ENCODE measurements at regions not wholly inside any gene's neighbourhood (a gene's known extent, or its start where the extent isn't known, plus 50 kb on each side); places are given as distances from the start of the nearest gene placed in this dataset.

DNA sequence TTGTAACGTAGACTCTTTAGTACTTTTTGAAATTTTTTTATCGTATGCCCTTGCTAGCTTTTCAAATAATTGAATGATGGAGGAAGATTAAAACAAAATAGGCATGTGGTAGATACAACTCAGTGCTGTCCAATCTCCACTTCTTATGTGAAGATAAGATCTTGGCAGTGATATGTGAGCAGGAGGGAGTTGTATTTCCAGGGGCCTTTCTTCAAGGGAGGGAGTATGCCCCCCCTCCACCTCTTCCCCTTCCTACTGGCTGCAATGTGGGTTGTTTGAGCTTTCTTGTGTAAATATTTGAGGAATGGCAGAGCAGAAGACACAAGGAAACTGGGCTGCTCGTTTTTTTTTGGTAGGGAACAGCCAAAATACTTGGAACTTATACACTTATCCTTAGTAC, 374.9 kb downstream of the PSAT1 start:
- Histone ChIP-seq H3K79me2 (ENCODE audit: control insufficient read depth, insufficient read depth, low read length) (no peaks in the 10 kb centered on the region), H3K27ac (ENCODE audit: insufficient read depth, low read depth, low read length) (no peak overlapping the region), H3K4me3 (replicated peaks in 1 of 3; ENCODE audit: insufficient read depth in 1 of 3, low read depth in 1 of 3, low read length in 3 of 3) (no peak overlapping the region), H3K36me3 (ENCODE audit: control insufficient read depth in 2 of 2, extremely low read depth in 1 of 2, insufficient read depth in 2 of 2, low read length in 2 of 2) (no peaks in the 10 kb centered on the region), H4K20me1 (replicated peaks; ENCODE audit: control insufficient read depth, extremely low read depth, insufficient read depth, low read length) (no peaks in the 10 kb centered on the region), H3K4me2 (ENCODE audit: insufficient read depth, low read length) (no peak overlapping the region), H3K9me1 (replicated peaks; ENCODE audit: control insufficient read depth, extremely low read depth, insufficient read depth, low read length) (no peaks in the 10 kb centered on the region), H3K27me3 (ENCODE audit: control insufficient read depth in 2 of 2, insufficient read depth in 2 of 2, low read length in 2 of 2) (no peaks in the 10 kb centered on the region), H3K9ac (replicated peaks; ENCODE audit: extremely low read depth, insufficient read depth, low read length) (no peak overlapping the region), H3K9me3 (replicated peaks; ENCODE audit: control insufficient read depth, insufficient read depth, low read length) (no peaks in the 10 kb centered on the region), H2AFZ (ENCODE audit: low read depth, low read length) (no peak overlapping the region), H3K4me1 (ENCODE audit: control insufficient read depth, extremely low read depth, insufficient read depth, low read length) (no peaks in the 10 kb centered on the region)
- no peak for DNase-seq (ENCODE audit: low read depth, low spot score)
- FAIRE-seq = no peak
- ChIA-PET CTCF (no interaction called here), POLR2A (no interaction called here)
- no TSS peak for BruUV-seq (replicated peaks)
- dilution Hi-C loops (cut with MboI; ENCODE audit: extremely low pct_ligation_motif_present, low sequenced_read_pairs) = no loop called here
- TF ChIP-seq GATA2 (IDR thresholded peaks at IDR 0.05; ENCODE audit: insufficient read depth, insufficient read length, low read depth, low read length) = no peak
- TF ChIP-seq, protein P1, sequence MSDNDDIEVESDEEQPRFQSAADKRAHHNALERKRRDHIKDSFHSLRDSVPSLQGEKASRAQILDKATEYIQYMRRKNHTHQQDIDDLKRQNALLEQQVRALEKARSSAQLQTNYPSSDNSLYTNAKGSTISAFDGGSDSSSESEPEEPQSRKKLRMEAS (IDR thresholded peaks at IDR 0.05; ENCODE audit: insufficient read depth, insufficient read length) = no peak
- TF ChIP-seq POLR2AphosphoS5 (IDR thresholded peaks at IDR 0.05; ENCODE audit: insufficient read depth, low read depth, low read length) = no peak
- TF ChIP-seq MYC (IDR thresholded peaks at IDR 0.05; ENCODE audit: low read depth, low read length) = no peak
- TF ChIP-seq FOS (IDR thresholded peaks at IDR 0.05; ENCODE audit: borderline replicate concordance, insufficient read depth, low read length) = no peak
- TF ChIP-seq EZH2 (IDR thresholded peaks at IDR 0.05; ENCODE audit: borderline replicate concordance, low read depth, low read length, severe bottlenecking) = no peak
- no peak for TF ChIP-seq JUN (IDR thresholded peaks at IDR 0.05; ENCODE audit: borderline replicate concordance, insufficient read depth, insufficient read length, low read depth)
- TF ChIP-seq POLR2A (IDR thresholded peaks at IDR 0.05; ENCODE audit: low read depth, low read length) = no peak
- intact Hi-C loops (cut with micrococcal nuclease) = no loop called here

GRCh38 chr9:78674874-78675273, 377.9 kb downstream of the PSAT1 start:
- Histone ChIP-seq H3K9ac (replicated peaks; ENCODE audit: extremely low read depth, insufficient read depth, low read length) (no peak overlapping the region), H3K79me2 (ENCODE audit: control insufficient read depth, insufficient read depth, low read length) (no peaks in the 10 kb centered on the region), H3K9me1 (replicated peaks; ENCODE audit: control insufficient read depth, extremely low read depth, insufficient read depth, low read length) (no peaks in the 10 kb centered on the region), H3K36me3 (ENCODE audit: control insufficient read depth in 2 of 2, extremely low read depth in 1 of 2, insufficient read depth in 2 of 2, low read length in 2 of 2) (no peaks in the 10 kb centered on the region), H3K4me1 (ENCODE audit: control insufficient read depth, extremely low read depth, insufficient read depth, low read length) (no peaks in the 10 kb centered on the region), H2AFZ (ENCODE audit: low read depth, low read length) (no peak overlapping the region), H3K27ac (ENCODE audit: insufficient read depth, low read depth, low read length) (no peak overlapping the region), H3K27me3 (ENCODE audit: control insufficient read depth in 2 of 2, insufficient read depth in 2 of 2, low read length in 2 of 2) (no peaks in the 10 kb centered on the region), H3K4me3 (replicated peaks in 1 of 3; ENCODE audit: insufficient read depth in 1 of 3, low read depth in 1 of 3, low read length in 3 of 3) (no peak overlapping the region), H3K4me2 (ENCODE audit: insufficient read depth, low read length) (no peak overlapping the region), H3K9me3 (replicated peaks; ENCODE audit: control insufficient read depth, insufficient read depth, low read length) (no peaks in the 10 kb centered on the region), H4K20me1 (replicated peaks; ENCODE audit: control insufficient read depth, extremely low read depth, insufficient read depth, low read length) (no peaks in the 10 kb centered on the region)
- intact Hi-C loops (cut with micrococcal nuclease) (no loop called here), dilution Hi-C loops (cut with MboI; ENCODE audit: extremely low pct_ligation_motif_present, low sequenced_read_pairs) (no loop called here)
- no TSS peak for BruUV-seq (replicated peaks)
- CTCF ChIA-PET = no interaction called here
- POLR2A ChIA-PET = no interaction called here
- DNase-seq (ENCODE audit: low read depth, low spot score) (no peak), FAIRE-seq (no peak)
- no peak for TF ChIP-seq MYC (IDR thresholded peaks at IDR 0.05; ENCODE audit: low read depth, low read length)
- no peak for TF ChIP-seq JUN (IDR thresholded peaks at IDR 0.05; ENCODE audit: borderline replicate concordance, insufficient read depth, insufficient read length, low read depth)
- TF ChIP-seq EZH2 (IDR thresholded peaks at IDR 0.05; ENCODE audit: borderline replicate concordance, low read depth, low read length, severe bottlenecking) = no peak
- TF ChIP-seq FOS (IDR thresholded peaks at IDR 0.05; ENCODE audit: borderline replicate concordance, insufficient read depth, low read length) = no peak
- TF ChIP-seq GATA2 (IDR thresholded peaks at IDR 0.05; ENCODE audit: insufficient read depth, insufficient read length, low read depth, low read length) = no peak
- TF ChIP-seq, protein P2, sequence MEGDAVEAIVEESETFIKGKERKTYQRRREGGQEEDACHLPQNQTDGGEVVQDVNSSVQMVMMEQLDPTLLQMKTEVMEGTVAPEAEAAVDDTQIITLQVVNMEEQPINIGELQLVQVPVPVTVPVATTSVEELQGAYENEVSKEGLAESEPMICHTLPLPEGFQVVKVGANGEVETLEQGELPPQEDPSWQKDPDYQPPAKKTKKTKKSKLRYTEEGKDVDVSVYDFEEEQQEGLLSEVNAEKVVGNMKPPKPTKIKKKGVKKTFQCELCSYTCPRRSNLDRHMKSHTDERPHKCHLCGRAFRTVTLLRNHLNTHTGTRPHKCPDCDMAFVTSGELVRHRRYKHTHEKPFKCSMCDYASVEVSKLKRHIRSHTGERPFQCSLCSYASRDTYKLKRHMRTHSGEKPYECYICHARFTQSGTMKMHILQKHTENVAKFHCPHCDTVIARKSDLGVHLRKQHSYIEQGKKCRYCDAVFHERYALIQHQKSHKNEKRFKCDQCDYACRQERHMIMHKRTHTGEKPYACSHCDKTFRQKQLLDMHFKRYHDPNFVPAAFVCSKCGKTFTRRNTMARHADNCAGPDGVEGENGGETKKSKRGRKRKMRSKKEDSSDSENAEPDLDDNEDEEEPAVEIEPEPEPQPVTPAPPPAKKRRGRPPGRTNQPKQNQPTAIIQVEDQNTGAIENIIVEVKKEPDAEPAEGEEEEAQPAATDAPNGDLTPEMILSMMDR (IDR thresholded peaks at IDR 0.05; ENCODE audit: extremely low read depth in 1 of 2, insufficient read depth in 1 of 2, low read depth in 1 of 2, low read length in 2 of 2) = no peak
- TF ChIP-seq, protein P1 (IDR thresholded peaks at IDR 0.05; ENCODE audit: insufficient read depth, insufficient read length) = no peak
- TF ChIP-seq POLR2A (IDR thresholded peaks at IDR 0.05; ENCODE audit: low read depth, low read length) = no peak
- TF ChIP-seq POLR2AphosphoS5 (IDR thresholded peaks at IDR 0.05; ENCODE audit: insufficient read depth, low read depth, low read length) = no peak
